H1 (cell line): ENCODE measurements at regions not wholly inside any gene's neighbourhood (a gene's known extent, or its start where the extent isn't known, plus 50 kb on each side); places are given as distances from the start of the nearest gene placed in this dataset.

ENCODE experiments used
- CHD7 ChIP-seq: fragments of 300-600 bp; sonication (generic); IDR thresholded peaks from 2 replicates; pipeline ENCODE4 v1.7.1; 2012; ENCODE audit warnings: low read length, moderate library complexity, mild to moderate bottlenecking, inconsistent platforms; ENCODE audit not compliant: insufficient replicate concordance
- GABPA ChIP-seq: IDR thresholded peaks from 2 replicates; pipeline ENCODE4 v1.6.1; 2011; ENCODE audit warnings: mild to moderate bottlenecking, low read length, moderate library complexity, borderline replicate concordance; ENCODE audit not compliant: insufficient read depth
- GTF2F1 ChIP-seq: IDR thresholded peaks from 2 replicates; pipeline ENCODE4 v1.6.1; 2012; ENCODE audit warnings: low read depth, low read length, improper control_type of control experiment, borderline replicate concordance
- HDAC2 ChIP-seq, 2 experiments: fragments of 300-600 bp in 1 of 2; sonication (generic) in 1 of 2; IDR thresholded peaks; 2 replicates each; pipeline ENCODE4 v1.6.1; 2011 to 2012; ENCODE audit warnings: low read depth in 2 of 2, low read length in 2 of 2, mild to moderate bottlenecking in 2 of 2, moderate library complexity in 2 of 2, borderline replicate concordance in 1 of 2, inconsistent platforms in 1 of 2
- MAX ChIP-seq: IDR thresholded peaks from 2 replicates; pipeline ENCODE4 v1.6.1; 2012; ENCODE audit warnings: inconsistent platforms
- SUZ12 ChIP-seq: fragments of 200-600 bp; sonication (generic); IDR thresholded peaks from 2 replicates; pipeline ENCODE4 v1.6.1; 2012; ENCODE audit warnings: mild to moderate bottlenecking, inconsistent platforms, low read length, moderate library complexity, mixed read lengths

- TF ChIP-seq SUZ12 (no peak), CHD7 (no peak), HDAC2 (IDR thresholded peaks at IDR 0.05; ENCODE audit: borderline replicate concordance in 1 of 2, low read depth in 2 of 2, low read length in 2 of 2) (no peak), GABPA (no peak), MAX (no peak), GTF2F1 (no peak)
These were observed 138.2 kb upstream of the ADO start (continued) for GRCh38 chr10:62666275-62666674.
